Stimulated activated CD4-positive, alpha-beta T cell treated with anti-CD3 and anti-CD28 coated beads, Interleukin-12 subunit alpha, Interleukin-12 subunit beta, amount 100 ng/mL, for 24 hours (primary cell): ENCODE measurements at regions not wholly inside any gene's neighbourhood (a gene's known extent, or its start where the extent isn't known, plus 50 kb on each side); places are given as distances from the start of the nearest gene placed in this dataset.
"Not testable (repeated sequence)": the region's sequence is repeated elsewhere in the genome, so short reads cannot be mapped to it uniquely, and the experiment has no call there.

Source experiments
- DNase-seq, 2 experiments: peaks; one replicate each; pipeline ENCODE4 v3.0.0-alpha.2; 2020; ENCODE audit warnings: low read depth in 2 of 2

DNA sequence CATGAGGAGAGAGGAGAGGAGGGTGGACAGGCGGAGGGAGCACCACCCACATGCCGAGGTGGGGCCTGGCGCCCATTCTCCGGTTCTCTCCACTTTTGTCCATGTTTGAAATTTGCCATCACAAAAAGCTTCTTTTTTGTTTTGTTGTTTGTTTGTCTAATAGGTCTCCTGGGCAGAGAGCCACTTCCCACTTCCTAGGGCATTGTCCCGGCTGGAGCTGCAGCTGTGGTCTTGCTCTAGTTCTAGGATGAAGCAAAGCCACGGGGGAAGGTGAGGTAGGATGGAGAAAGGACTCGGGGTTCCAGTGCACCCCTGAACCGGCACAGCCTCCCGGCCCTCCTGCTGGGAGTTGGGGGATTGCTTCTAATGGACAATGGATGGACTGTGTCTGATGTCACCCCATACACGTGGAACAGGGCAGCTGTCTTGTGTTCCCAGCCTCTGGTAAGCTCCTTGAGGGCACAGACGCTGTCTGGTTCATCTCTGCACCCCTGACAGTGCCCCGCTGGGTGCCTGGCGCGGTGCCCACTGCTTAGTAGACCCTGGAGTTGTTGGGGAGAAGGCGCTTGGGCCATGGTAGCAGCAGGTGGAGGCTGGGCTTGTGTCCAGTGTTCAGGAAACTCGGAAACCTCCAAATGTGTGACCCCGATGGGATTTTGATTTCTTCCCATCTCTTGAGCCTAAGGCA, 278.4 kb downstream of the NDUFA10 start:
- no peak for DNase-seq

DNA sequence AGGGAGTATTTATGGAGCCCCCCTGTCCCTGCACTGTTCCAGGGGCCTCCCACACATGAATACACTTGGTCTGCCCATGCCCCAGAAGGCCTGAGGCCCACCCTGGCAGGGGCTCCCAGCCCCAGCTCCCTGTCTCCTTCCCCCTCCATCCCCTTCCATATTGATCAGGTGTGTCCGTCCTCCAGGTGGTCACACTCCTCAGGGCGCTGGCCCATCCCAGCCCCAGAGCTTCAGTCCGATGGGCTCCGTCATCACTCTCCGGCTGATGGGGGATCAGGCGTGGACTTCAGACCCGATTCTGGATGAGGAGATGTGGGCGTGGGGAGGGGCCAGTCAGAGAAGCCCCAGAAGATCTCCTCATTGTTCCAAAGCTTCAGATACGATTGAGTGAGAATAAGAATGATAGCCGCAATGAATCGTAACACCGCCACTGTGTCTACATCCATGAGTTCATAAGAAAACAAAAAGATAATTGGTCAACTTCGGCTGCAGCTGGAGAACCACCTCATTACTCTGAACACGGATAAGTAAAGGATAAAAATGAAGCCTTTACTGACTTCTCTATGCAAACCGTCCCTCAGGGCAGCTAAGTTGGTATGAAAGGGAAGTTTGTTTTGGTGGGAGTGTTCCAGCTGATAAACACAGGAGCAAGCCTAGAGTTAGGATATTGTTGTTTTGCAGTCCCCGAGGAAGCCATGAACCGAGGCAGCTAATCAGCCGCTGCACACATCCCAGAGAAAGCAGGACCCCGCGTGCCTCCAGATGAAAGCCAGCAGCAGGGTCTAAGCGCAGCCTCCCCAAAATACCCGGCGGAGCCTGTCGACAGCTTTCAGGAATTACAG, 279.5 kb downstream of the NDUFA10 start:
- DNase-seq: no peak

DNA sequence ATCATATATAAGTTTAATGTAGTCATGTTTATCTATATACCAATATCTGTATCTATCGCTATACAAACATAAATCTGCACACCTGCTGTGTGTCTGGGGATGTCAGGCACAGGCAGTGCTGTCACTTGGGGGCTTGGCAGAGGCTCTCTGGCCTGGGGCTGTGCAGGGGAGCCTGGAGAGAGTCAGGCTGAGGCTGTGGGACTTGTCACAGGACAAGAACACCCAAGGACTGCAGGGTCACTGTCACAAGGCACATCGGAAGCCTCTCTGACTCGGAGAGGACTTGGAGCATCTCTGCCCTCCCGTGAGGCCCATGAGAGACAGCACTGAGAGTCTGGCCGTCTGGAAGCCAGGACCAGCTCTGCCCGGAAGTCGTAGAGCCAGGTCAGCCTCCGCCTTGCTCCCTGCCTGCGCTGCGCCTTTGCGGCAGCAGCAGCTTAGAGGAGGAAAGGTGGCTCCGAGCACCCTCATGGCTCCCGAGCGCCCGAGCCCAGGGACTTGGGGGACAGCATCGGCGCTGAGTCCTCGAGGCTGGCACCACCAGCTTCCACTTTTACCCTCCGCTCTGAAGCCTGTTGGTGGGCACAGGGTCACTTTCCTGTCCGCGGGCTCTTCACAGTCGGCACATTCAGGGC, 280.3 kb downstream of the NDUFA10 start:
- no peak for DNase-seq

DNA sequence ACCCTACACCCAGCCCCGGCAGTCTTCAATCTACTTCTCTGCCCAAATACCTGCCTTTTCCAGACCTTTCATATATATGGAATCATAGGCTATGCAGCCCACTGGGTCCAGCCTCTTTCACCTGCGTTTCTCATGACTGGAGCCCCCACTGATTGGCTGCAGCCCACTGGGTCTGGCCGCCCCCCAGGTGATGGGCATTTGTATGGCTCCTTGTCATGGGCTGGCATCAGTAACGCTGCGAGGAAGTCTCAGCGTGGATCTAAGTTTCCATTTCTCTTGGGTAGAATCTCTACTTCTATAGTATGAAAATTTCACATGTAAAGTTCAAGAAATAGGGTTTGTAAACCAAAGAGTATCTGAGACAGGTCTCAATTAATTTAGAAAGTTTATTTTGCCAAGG, 281.9 kb downstream of the NDUFA10 start:
- DNase-seq: no peak

DNA sequence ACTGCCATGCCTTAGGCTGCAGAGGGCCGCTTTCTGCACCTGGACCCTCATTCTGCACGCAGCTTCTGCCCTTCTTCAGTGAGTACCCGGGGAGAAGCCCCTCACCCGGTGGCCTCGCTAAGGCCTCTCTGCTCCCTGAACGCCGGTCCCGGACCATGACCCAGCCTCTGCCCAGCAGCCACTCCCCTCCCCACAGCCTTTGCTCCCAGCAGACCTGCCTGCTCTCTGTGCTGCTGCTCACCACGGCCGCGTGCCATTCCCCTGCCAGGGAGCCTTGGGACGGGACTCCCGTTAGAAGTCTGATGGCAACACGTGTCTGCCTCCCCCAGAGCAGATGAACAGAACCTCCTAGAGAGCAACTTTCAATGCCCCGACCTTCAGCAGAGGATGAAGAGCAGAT, 282.8 kb downstream of the NDUFA10 start:
- DNase-seq: no peak

DNA sequence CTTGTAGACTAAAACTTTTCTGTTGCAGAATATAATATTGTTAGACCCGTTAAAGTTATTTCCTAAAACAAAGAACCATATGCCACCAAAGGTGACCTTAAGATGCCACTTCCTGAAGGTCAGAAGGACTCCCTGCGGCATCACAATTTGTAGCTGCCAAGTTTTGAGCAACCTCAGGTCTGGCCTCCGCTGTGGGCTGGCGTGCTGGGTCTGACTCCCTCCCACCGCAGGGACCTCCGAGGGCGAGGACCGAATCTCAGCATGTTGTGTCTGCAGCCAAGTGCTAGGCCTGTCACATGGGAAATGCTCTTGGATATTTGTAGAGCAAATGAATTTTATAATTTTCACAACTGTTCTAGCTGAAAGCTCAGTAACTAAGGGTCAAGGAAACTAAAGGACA, 285.9 kb downstream of the NDUFA10 start:
- DNase-seq: no peak

DNA sequence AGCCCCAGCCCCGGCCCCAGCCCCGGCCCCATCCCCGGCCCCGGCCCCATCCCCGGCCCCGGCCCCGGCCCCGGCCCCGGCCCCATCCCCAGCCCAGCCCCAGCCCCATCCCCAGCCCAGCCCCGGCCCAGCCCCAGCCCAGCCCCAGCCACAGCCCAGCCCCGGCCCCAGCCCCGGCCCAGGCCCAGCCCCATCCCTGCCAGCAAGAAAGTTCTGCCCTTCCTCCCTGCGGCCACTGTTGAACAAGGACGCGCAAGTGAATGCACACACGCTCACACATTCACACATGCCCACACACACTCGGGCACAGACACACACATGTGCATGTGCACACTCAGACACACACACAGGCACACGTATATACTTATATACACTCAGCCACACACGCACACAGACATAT, 287.0 kb downstream of the NDUFA10 start:
- DNase-seq: no peak

DNA sequence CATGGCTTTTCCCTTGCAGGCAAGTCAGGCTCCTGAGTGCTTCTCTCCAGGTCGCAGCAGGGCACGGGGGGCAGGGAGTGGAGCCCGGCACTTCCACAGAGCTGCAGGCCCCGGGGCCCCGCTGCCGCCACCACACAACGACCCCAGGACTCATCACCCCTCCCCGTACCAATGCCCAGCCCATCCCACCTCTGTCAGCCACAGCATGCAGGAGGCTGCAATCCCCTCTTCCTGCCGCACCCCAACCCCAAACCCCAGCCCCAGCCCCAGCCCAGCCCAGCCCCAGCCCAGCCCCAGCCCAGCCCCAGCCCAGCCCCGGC, 288.0 kb downstream of the NDUFA10 start:
- DNase-seq: no peak

DNA sequence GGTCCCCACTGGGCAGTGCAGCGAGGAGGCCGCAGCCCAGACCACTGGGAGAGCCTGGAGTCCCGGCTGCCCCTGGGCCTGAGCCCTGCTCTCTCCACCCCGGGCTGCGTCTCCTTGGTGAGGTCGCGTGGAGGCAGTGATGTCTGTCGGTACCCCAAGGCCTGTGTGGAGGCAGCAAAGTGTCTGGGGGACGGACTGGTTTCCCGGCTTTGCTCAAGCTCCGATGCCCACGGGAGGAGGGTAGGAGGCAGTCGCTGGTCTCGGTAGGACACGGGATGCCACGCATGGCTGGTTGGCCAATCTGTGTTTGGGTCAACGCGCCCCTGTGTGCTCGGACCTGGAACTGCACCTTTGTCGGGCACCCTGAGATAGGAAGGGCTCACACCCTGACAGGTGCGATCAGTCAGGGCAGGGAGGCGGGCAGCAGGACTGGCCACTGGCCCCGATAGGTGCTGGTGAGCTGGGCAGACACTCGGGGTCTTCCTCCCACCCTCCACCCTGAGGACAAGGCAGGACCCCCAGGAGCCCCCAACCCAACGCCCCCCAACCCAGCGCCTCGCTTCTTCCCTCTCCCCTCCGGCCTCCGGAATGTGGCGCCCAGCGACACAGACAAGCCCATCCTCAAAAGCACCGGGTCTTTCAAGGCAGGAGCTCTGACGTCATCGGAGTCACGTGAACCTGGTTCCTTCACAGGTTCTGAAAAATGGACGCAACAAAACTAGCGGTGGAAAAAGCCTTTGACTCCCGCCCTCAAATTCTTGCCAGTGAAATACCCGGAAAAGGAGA, 288.6 kb downstream of the NDUFA10 start:
- no peak for DNase-seq

DNA sequence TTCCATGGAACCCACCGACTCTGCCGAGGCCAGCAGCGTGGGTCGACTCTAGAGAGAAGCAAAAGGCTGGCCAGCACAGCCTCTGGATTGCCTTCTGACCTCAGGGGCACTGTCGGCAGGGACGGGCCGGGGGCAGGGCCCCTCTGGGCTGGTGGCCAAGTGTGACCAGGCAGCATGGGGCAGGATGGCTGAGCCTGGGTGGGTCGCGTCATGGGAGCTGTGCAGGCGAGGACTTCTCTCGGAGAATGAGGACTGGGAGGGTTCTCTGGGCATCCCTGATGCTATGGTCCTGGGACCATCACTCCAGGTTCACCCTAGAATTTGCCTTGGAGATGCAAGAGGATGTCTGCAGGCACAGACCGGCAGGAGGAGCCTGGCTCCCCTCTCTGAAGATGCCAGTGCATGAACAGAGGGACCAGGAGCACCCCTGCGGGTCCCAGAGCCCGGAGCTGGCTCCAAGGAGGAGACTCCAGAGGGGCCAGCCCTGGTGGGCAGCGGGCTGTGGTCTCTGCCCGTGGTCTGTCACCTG, 289.2 kb downstream of the NDUFA10 start:
- no peak for DNase-seq

DNA sequence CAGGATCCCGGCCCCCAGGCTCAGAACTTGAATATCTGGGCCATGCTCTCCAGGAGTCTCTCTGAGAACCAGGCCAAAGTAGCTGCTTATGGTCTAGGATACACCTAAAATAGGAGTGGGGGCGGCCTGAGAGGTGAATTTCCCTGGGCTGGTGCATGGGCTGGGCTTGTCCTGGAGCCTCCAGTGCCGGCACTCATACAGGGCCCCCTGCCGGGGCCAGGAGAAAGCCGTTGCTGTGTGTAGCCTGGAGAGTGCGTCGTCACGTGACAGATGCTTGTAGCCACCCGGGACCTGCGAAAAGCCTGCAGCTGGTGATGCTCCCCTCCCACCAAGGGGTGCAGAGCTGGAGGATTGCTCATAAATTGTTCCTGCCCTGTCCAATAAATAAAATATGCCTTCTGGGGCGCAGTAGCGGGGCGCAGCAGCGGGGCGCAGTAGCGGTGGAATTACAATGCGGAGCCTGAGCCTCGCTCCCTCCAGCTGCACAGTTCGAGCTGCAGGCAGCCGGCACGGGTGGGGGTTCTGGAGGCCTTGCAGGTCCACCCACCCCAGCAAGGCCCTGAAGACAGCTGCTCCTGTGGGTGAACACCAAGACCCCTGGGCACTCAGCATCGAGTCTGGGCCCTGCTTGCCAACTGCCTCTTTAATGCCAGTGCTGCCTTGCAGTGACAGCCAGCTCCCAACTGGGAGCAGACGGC, 289.9 kb downstream of the NDUFA10 start:
- no peak for DNase-seq

DNA sequence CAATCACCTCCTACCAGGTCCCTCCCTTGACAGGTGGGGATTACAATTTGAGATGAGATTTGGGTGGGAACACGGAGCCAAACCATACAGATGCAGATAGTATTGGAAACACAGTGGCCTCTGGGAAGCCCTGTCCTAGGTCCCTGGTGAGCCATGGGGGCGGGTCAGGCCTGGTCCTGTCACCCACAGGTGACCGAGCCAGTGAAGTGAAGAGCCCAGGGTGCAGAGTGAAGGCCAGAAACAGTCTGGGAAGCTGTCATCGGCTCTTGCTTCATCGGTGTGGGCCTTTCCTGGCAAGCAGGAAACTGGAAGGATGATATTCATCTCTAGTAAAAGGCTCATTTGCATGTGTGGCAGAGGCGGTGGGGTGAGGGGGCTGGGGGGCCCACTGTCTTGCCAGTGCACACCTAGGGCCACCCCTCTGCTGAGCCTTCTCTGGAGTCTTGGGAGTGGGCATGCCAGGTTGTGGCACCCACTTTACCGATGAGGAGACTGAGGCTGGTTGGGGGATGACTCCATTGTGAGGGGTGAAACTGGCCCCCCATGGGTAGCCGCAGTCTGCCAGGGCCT, 290.6 kb downstream of the NDUFA10 start:
- no peak for DNase-seq

DNA sequence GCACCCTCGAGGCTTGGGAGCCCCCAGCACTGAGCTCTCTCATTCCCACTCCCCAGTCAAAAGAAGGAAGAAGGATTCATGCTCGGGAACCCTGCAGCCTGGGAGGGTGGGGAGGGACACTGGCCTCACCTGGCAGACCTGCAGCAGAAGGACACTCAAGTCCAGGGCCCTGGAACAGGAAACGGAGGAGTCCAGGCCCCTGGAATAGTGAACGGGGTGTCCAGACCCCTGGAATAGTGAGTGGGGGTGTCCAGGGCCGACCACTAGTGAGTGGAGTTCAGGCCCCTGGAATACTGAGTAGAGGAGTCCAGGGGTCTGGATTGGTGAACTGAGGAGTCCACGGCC, 292.5 kb downstream of the NDUFA10 start:
- no peak for DNase-seq

DNA sequence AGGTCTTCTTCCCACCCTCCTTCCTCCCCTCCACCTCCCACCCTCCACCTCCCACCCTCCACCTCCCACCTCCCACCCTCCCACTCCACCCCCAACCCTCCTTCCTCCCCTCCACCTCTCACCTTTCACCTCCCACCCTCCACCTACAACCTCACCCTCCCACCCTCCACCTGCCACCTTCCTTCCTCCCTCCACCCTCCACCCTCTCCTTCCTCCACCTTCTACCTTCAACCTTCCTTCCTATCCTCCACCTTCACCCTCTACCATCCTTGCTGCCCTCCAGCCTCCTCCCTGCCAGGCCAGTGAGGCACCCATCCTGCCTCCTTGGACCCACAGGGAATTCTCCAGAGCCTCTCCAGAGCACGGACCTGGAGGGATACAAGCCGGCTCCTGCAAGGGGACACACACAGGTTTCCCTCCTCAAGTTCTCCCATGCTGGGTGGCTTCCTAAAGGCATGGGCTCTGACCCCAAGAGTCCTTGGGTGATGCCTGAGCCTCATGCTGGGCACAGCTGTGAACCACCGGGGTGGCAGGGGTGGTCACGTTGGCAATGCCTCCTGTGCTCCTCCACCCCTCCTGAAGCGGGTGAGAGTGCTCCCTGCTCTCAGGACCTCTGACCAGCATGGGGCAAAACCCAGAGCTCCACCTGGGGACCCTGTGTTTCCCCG, 293.0 kb downstream of the NDUFA10 start:
- DNase-seq: no peak

DNA sequence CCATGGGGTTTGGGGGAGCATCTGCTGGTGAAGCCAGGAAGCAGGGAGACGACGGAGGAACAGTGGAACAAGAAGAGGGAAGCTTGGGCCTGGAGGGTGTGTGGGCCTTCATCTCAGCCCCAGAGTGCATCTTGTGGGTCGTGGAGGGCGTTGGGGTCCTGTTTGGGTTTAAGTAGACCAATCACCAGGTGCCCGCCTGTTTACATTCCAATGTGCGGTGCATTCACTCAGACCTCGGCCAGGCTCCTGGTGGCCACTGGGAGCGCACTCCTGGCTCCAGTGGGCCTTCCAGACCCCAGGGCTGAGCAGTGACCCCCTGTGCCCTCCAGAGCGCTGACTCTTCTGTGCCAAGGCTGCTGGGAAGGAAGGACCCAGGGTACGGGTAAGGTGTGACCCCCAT, 293.7 kb downstream of the NDUFA10 start:
- no peak for DNase-seq

DNA sequence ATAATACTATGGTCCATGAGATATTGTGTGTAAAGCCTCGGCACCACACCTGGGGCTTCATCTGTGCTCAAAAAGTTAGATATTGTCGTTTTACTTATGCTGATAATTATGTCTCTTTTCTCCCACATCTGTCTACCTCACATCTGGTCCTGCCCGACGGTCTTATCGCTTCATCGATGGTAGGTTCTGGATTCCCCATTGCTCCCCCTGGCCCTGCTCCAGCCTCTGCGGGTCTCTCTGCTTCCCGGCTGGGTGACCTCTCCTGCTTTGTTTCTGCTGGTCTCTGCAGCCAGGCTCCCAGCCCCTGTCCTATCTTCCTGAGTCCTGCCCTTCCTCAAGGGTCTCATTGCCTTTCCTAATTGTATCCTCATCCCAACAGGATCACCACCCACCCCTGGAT, 294.2 kb downstream of the NDUFA10 start:
- no peak for DNase-seq

DNA sequence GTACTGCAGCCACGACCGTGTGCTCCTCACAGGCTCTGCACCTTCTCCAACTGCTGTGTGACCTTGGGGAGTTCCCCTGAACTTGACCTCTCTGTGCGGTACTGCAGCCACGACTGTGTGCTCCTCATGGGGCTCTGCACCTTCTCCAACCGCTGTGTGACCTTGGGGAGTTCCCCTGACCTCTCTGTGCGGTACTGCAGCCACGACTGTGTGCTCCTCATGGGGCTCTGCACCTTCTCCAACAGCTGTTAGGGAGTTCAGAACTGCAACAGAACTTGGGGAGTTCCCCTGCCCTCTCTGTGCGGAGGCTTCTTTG, 294.6 kb downstream of the NDUFA10 start:
- DNase-seq: not testable (repeated sequence)

DNA sequence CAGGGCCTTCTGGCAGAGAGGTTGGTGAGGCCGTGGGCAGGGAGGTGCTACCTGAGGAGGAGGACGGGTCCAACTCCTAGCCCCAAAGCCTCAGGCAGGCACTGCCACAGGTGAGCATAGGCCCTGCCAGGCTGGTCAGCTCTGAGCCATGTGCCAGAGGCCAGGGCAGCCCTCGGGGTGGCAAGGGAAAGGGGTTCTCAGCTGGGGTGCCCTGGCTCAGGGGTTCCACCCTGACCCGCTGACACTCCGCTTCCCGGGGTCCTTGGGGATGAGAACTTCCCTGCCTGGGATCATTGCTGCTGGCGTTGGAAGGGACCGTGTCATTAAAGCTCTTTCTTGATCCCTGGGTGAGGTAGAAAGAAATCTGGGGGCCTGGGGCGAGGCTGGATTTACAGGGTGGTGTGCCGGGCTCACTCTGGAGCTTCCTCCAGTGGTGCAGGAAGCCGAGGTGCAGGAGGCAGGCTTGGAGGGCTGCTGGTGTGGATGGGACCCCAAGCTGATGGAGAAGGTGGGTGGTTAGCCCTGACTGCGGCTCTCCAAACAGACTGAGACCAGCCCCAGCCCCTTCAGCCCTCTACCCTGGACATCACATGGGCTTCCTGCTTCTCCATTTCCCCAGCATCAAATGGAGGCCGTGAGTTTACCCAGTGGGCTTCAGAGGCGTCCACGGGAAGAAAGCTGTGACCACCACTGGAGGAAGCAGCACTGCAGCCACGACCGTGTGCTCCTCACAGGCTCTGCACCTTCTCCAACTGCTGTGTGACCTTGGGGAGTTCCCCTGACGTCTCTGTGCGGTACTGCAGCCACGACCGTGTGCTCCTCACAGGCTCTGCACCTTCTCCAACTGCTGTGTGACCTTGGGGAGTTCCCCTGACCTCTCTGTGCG, 295.2 kb downstream of the NDUFA10 start:
- DNase-seq: no peak

DNA sequence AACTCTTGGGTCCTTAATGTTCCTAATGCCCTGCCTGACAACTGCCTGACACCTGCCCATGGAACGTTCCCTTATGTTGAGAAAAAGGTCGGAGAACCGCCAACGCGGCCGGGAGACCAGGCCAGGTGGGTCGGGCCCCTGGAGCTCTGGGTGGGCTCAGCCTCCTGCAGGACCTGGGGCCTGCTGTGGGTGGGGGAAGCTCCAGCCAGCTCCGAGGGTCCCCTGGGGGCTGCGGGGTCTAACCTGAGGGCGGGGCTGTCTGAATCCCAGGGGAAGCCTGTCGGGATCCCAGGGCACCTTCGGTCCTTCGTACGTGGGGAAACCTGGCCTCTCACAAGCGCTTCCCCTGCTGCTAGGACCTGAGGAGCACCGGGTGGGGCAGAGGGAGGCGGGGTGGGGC, 296.0 kb downstream of the NDUFA10 start:
- DNase-seq: no peak

DNA sequence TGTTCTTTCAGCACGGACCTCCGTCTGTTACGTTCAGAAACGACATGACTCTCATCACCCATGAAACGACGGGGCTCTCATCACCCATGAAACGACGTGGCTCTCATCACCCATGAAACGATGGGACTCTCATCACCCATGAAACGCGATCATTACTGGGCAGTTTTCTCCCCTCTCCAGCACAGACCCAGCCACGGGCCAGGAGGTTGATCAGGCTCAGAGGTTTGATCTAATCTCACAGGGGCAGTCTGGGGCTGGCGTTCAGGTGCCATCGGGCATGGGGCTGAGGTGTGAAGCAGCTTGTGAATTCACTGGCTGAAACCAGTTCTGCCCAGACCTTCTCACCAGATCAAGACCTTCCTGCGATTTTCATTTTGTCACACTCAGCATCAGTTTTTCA, 296.4 kb downstream of the NDUFA10 start:
- DNase-seq: no peak
